GM20431 (cell line): ENCODE measurements at regions not wholly inside any gene's neighbourhood (a gene's known extent, or its start where the extent isn't known, plus 50 kb on each side); places are given as distances from the start of the nearest gene placed in this dataset.

ENCODE experiments used
- in situ Hi-C: fragments of 300-500 bp; cut with MseI, MboI; formaldehyde crosslinking; loops from one replicate; pipeline ENCODE4 v1.15.0; 2020; ENCODE audit warnings: low sequenced_read_pairs; ENCODE audit not compliant: unreplicated experiment

GRCh38 chr1:218942431-218942830 is 231.2 kb upstream of the LYPLAL1 start:
- in situ Hi-C loops, result no loop called here

DNA sequence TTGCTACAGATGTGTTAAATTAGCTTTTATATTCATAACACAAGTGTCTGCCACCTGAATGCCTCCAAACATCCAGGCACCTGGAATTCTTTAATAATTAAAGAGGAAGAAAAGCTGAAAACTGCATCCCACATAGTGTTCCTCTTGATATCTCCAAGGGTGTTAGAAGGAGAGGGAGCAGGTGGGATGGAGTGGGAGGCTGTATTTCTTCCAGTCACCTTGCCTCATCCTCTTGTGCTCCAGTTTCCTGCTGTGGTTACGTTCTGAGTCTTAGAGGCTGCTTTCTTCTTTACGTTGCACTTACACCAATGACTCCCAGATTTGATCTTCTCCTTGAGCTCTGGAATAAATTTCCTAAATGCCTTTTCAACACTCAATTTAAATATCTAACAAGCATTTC is 230.3 kb upstream of the LYPLAL1 start:
- in situ Hi-C loops, result no loop called here

DNA sequence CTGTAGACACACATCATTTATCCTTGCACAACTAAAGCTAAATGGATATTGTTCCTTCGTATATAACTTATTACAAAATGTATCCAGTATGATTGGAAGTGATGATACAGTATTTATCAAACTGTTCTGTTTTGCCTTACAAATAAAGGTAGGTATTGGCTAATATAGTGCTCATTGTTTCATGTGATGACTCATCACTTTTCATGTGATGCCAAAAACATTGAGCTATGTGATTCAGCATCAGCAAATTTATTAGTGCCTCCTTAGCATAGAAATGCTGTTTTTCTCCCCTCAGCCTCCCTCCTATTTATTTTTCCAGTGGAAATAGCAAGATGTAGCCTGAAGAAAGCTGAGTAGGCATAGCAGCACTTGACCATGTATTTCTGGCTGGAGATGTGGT is 228.6 kb upstream of the LYPLAL1 start:
- in situ Hi-C loops, result no loop called here

- in situ Hi-C loops, result no loop called here
Observed at GRCh38 chr1:218946147-218946546, 227.5 kb upstream of the LYPLAL1 start.

DNA sequence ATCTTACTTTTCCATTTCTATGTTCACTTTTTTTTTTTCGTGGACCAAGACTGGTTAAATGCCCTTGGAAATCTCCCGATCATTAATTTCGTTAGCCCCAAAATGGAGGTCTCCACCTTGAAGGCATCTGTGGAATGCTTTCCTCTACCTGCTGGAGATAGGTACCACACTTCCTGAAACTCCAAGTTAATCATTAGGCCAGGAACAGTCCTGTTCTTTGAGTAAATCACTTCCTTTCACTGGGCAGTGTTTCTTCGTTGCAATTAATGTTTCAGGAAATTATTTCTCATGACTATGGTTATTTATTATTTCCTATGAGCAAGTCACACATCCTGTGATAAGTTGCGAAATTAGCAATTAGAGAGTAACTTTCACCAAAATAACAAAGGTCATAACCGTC is 225.2 kb upstream of the LYPLAL1 start:
- in situ Hi-C loops, result no loop called here

DNA sequence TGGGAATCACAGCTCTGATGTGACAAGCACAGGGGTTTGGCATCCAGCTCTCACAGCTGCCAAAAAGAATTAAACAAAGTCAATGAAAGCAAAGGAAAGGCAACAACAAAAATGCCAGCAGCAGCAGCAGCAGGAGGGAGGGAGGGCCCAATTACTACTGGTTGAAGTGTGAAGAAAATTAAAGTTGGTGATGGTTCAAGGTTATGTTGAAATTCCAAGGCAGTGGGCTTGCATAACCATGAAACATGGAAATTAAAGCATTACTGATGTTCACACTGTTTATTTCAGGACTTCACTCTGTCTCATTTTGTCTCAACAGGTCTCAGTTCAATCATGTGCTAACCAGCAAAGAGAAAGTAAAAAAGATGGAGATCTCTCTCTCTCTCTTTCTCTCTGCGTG is 220.3 kb upstream of the LYPLAL1 start:
- in situ Hi-C loops, result no loop called here

DNA sequence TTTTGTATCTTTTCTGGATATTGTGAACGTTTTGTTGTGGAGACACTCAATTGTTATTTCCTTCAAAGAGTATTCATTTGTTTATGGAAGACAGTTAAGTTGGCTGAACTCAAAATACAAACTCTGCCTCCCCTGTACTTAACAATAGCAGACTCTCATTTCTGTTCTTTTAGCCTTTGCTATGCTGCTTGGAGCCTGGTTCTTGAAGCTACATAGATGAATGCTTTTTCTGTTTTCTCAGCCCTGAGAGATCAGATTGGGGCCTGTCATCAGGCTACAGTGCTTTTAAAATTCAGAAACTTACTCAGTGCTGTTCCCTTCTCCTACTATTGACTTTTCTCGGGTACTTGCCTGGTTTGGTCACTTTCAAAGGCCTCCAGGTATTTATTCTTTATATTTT is 215.7 kb upstream of the LYPLAL1 start:
- in situ Hi-C loops, result no loop called here

GRCh38 chr1:218959784-218960183 is 213.9 kb upstream of the LYPLAL1 start:
- in situ Hi-C loops, result no loop called here

DNA sequence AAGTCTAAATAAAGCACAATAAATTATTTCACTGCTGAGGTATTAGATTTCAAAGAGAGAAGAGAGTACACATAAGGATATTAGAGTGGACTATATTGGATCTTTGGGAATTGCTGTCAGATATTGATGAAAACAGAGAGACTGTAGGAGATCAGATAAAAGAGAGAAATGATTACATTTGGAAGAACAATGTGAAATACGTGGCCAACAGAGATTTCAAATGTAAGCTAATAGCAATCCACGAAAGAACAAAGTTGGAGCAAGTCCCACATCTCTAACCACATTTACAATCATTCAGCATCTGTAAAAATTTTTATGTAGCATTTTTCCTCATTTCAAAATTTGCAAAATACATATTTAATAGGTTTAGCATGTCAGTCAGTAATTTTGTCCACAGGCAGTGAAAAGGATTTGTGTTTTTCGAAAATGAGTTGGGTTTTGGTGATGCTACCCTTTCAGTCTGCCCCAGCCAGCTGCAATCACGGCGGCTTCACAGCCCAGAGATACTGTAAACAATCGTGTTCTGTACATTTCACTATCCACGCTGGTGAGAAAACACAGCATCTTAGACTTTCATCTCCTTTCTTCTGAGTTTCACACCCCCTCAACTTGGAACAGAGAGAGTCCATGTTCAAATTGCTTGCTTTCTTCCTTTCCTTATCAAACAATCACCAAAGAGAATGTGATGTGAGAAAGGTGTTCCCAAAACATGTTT is 209.1 kb upstream of the LYPLAL1 start:
- in situ Hi-C loops, result no loop called here

DNA sequence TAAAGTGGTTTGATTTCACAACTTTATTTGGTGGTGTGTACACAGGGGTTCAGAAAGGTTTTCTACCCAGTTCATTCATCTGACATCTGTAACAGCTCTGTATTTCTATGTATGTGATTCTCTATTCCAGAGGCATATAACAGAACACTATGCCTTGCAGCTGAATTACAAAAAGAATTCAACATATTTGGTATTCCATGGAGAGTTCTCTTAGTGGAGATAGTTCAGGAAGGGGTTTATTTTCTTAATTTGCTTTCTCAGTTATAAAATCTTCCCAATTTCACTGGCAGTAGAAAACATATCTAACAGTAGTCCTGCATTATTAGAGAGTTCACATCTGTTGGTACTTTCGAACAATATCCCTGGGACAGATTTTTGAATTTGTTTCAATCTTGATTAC is 207.9 kb upstream of the LYPLAL1 start:
- in situ Hi-C loops, result no loop called here

DNA sequence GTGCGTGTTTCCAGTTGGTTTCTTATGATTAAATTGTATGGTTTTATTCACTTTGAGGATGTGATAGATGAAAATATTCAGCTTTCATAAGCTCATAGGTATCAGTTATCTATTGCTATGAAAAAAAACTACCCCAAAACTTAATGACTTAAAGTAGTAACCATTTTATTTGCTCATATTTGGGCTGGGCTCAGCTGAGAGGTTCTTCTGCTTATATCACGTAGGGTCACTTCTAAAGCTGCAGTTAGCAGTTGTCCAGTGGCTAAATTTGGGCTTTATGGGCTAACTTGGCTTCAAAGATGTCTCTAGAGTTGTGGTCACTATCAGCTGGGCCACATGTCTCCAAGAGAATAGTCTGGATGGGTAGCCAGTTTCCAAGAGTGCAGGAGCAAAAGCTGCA is 206.4 kb upstream of the LYPLAL1 start:
- in situ Hi-C loops, result no loop called here

- in situ Hi-C loops, result no loop called here
Observed at GRCh38 chr1:218967836-218968235, 205.8 kb upstream of the LYPLAL1 start.

DNA sequence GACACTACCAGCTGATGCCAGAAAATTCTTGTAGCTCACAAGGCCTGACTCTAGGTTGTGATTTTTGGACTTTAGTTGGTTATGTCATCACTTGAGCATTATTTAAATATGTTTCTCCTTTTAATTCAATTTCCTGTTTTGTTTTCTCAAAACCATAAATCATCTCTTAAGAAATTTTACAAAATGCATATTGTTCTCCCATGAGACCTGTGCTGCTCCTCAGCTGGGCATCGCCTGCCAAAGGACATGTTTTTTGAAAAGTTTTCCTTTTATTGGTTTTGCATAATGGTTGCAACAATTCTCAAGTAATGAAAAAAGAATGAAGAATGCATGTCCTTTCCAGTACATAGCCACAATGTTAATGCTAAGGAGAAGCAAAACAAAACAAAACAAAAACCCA is 204.7 kb upstream of the LYPLAL1 start:
- in situ Hi-C loops, result no loop called here

GRCh38 chr1:218970397-218970990 is 203.2 kb upstream of the LYPLAL1 start:
- in situ Hi-C loops, result no loop called here

DNA sequence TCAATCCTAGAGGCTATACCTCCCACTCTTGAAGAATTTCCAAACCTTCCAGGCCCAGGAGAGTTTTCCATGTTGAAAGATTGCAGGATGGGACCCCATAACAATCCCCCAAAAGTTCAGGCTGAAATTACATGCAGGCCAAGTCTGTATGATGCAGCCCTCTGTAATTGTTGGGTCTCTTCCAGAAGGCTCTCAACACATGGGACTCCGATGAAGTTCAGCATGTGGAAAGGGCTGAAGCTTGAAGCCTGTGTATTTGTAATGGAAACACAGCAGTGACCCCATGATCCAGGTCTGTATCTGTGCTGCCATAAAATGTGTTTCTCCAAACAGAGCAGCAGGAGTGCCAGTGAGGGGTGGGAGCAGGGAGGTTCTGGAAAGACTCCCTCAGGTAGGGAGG is 202.5 kb upstream of the LYPLAL1 start:
- in situ Hi-C loops, result no loop called here

- in situ Hi-C loops, result no loop called here
Observed at GRCh38 chr1:218980881-218981280, 192.8 kb upstream of the LYPLAL1 start.

DNA sequence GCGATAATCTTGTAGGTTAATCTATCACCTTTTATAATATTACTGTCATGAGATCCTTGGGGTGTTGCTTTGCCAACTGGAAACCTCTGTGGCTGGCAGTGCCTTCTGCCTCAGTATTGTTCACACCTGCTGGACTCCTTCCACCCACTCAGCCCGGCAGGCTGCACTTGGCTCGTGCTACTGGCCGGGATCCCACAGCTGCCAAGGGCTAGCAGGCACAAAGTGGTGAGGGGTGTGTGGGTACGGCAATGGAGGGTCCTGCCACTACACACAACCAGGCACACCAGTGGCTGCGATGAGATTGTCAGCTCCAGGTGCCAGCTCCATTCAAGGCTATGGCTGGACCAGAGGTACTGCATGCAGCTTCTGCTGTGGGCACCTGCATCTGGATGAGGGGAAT is 191.2 kb upstream of the LYPLAL1 start:
- in situ Hi-C loops, result no loop called here

GRCh38 chr1:218983433-218983832 is 190.2 kb upstream of the LYPLAL1 start:
- in situ Hi-C loops, result no loop called here

DNA sequence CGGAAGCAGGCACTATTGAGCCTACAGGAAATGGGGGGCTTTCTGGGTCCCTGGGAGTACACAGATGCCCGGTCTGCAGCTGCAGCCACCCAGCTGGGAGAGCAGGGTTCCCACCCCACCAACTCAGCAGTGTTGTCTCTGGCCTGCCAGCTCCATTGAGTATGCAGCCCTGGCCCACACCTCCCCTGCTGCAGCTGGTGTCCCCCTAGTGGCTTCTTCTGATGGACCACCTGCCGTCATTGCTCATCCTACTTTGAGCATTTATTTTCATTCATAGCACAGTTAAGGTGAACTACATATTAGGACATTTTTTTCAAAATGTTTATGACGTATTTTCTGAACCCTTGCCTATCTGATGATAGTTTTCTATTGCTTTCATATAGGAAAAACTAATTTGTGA is 189.8 kb upstream of the LYPLAL1 start:
- in situ Hi-C loops, result no loop called here

DNA sequence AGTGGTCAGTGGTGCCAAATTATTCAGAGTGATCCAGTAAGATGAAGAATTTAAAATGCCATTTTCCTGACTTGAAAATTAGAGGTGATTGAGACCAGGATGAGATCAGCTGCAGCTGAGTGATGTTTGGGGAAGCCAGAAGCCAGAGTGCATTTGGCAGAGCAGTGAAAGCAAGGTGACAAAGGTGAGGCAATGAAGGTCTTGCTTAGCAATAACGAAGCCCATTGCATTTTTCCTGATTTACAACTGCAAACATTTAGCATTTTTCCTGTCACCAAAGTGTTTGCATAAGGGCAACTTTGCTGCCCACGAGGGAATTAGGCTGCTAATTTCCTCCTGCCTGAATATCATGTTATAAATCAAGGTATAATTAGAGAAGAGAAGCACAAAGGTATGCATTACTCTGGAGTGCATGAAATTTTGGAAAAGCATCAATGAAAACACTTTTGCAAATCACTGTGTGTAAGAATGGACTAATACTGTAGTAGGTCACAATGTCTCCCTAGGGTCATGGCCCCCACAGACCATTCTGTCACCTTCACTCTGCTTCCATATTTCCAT is 188.2 kb upstream of the LYPLAL1 start:
- in situ Hi-C loops, result no loop called here

DNA sequence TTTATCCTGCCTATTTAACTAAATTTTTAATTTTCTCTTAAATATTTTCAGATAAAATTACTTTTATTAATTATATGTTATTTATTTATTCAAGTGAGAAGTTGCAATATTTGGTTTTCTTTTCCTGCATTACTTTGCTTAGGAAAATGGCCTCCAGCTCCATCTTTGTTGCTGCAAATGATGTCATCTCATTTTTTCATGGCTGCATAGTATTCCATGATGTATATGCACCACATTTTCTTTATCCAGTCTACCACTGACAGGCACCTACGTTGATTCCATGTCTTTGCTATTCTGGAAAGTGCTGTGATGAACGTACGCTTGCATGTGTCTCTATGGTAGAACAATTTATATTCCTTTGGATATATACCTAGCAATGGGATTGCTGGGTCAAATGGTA is 186.9 kb upstream of the LYPLAL1 start:
- in situ Hi-C loops, result no loop called here

- in situ Hi-C loops, result no loop called here
Observed at GRCh38 chr1:218990019-218990418, 183.7 kb upstream of the LYPLAL1 start.
